Osteoblast (primary cell): ENCODE measurements at regions not wholly inside any gene's neighbourhood (a gene's known extent, or its start where the extent isn't known, plus 50 kb on each side); places are given as distances from the start of the nearest gene placed in this dataset.

Experiments used
- DNase-seq: peaks from one replicate; pipeline ENCODE4 v3.0.0; 2011; ENCODE audit warnings: low spot score, mixed read lengths; ENCODE audit not compliant: insufficient read length; ENCODE audit errors: missing footprints
- H2AFZ ChIP-seq: 2 replicates; pipeline ENCODE4 v1.6.0; 2011; ENCODE audit warnings: mild to moderate bottlenecking, low read length
- H3K27ac ChIP-seq: 2 replicates; pipeline ENCODE4 v1.5.1; 2011; ENCODE audit warnings: mild to moderate bottlenecking, low read depth, low read length, moderate library complexity
- H3K27me3 ChIP-seq: 2 replicates; pipeline ENCODE4 v1.6.0; 2012; ENCODE audit warnings: mild to moderate bottlenecking, control low read depth, inconsistent platforms, low read length, moderate library complexity; ENCODE audit not compliant: insufficient read depth
- H3K36me3 ChIP-seq: 2 replicates; pipeline ENCODE4 v1.5.1; 2011; ENCODE audit warnings: mild to moderate bottlenecking, low read length, control low read depth, moderate library complexity; ENCODE audit not compliant: insufficient read depth
- H3K4me1 ChIP-seq: 2 replicates; pipeline ENCODE4 v1.5.1; 2011; ENCODE audit warnings: mild to moderate bottlenecking, low read length, control low read depth, moderate library complexity; ENCODE audit not compliant: insufficient read depth
- H3K4me2 ChIP-seq: 2 replicates; pipeline ENCODE4 v1.6.0; 2011; ENCODE audit warnings: mild to moderate bottlenecking, low read length; ENCODE audit not compliant: insufficient read depth
- H3K4me3 ChIP-seq: fragments of 200-600 bp; sonication (generic); 3 replicates; pipeline ENCODE4 v1.5.1; 2012; ENCODE audit warnings: mild to moderate bottlenecking, low read length, inconsistent platforms; ENCODE audit not compliant: insufficient read depth
- H3K79me2 ChIP-seq: 2 replicates; pipeline ENCODE4 v1.6.0; 2012; ENCODE audit warnings: mild to moderate bottlenecking, low read length, control low read depth, inconsistent platforms; ENCODE audit not compliant: insufficient read depth
- H3K9me3 ChIP-seq: 2 replicates; pipeline ENCODE4 v1.5.1; 2011; ENCODE audit warnings: low read depth, low read length, control low read depth
- H4K20me1 ChIP-seq: 2 replicates; pipeline ENCODE4 v1.6.0; 2012; ENCODE audit warnings: mild to moderate bottlenecking, low read length, control low read depth; ENCODE audit not compliant: insufficient read depth
- TF ChIP-seq, protein P1 (sequence below): IDR thresholded peaks from 2 replicates; pipeline ENCODE4 v1.5.1; 2011; ENCODE audit warnings: mild to moderate bottlenecking, low read depth, low read length, moderate library complexity; ENCODE audit errors: extremely low read depth

DNA sequence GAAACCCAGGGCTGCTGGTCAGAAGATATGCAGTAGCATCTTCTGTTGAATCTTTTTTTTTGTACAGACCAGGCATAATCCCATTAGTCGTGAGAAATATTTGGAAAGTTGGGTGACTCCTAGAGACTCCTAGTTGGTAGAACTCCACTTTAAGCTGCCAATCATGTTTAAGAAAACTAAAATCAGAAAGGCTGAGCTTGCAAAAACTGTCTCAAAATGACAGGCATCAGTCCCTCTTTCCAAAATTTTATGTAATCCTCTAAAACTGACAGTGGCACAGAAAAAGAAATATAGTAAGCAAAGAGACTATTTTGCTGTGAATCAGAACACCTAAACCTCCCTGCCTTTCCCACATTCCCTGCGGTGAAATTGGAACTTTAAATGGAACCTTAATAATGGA, 568.5 kb downstream of the CCSER2 start:
- no peak for DNase-seq
- H3K27ac ChIP-seq, result no peak overlapping the region

DNA sequence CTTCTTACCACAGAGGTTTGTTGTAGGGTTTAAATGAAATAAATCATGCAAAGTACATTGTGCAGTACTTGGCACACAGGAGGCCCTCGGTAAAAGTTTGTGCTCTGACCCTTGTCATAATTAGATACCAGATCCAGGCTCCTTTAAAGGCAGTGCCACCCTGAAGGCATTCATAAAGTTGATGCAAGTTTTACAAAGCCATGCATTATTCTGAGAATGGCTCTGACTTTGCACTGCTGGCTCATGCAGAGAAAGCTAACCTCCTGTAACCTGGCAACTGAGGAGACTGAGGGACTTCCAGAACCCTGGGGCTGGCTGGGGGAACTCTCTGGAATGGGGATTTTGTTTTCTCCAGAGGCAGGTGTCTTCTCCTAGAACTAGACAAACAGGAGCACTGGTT, 570.9 kb downstream of the CCSER2 start:
- H3K79me2 ChIP-seq, result no peaks in the 10 kb centered on the region
- H3K27ac ChIP-seq, result no peak overlapping the region
- H3K9me3 ChIP-seq, result no peaks in the 10 kb centered on the region
- H2AFZ ChIP-seq, result no peak overlapping the region
- TF ChIP-seq, protein P1, sequence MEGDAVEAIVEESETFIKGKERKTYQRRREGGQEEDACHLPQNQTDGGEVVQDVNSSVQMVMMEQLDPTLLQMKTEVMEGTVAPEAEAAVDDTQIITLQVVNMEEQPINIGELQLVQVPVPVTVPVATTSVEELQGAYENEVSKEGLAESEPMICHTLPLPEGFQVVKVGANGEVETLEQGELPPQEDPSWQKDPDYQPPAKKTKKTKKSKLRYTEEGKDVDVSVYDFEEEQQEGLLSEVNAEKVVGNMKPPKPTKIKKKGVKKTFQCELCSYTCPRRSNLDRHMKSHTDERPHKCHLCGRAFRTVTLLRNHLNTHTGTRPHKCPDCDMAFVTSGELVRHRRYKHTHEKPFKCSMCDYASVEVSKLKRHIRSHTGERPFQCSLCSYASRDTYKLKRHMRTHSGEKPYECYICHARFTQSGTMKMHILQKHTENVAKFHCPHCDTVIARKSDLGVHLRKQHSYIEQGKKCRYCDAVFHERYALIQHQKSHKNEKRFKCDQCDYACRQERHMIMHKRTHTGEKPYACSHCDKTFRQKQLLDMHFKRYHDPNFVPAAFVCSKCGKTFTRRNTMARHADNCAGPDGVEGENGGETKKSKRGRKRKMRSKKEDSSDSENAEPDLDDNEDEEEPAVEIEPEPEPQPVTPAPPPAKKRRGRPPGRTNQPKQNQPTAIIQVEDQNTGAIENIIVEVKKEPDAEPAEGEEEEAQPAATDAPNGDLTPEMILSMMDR, result no peak
- H3K4me3 ChIP-seq, result no peak overlapping the region
- no peaks in the 10 kb centered on the region for H3K27me3 ChIP-seq
- H4K20me1 ChIP-seq, result no peaks in the 10 kb centered on the region
- no peaks in the 10 kb centered on the region for H3K4me1 ChIP-seq
- H3K4me2 ChIP-seq, result no peak overlapping the region
- H3K36me3 ChIP-seq, result no peaks in the 10 kb centered on the region
- no peak for DNase-seq

More for the DNA sequence above, 568.5 kb downstream of the CCSER2 start:
- Histone ChIP-seq H3K79me2 (no peaks in the 10 kb centered on the region), H3K36me3 (no peaks in the 10 kb centered on the region), H3K9me3 (no peaks in the 10 kb centered on the region), H3K4me2 (no peak overlapping the region), H3K4me3 (no peak overlapping the region), H3K27me3 (no peaks in the 10 kb centered on the region), H4K20me1 (no peaks in the 10 kb centered on the region), H2AFZ (no peak overlapping the region), H3K4me1 (no peaks in the 10 kb centered on the region)
- TF ChIP-seq, protein P1, result no peak

DNA sequence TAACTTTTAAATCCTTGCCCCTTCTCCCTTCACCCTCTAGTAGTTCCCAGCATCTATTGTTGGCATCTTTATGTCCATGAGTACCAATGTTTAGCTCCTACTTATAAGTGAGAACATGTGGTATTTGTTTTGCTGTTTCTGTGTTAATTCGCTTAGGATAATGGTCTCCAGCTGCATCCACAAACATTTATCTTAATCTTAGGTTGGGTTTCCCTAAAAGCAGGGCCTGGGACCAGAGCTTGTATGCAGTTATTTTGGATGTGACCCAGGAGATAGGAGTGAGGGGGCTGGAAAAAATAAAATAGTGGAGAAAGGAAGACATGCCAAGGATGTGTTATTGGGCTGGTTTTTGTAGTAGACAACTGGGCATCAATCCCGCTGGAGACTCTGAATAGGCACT, 571.8 kb downstream of the CCSER2 start:
- H3K27ac ChIP-seq, result no peak overlapping the region
- no peaks in the 10 kb centered on the region for H3K36me3 ChIP-seq
- no peak overlapping the region for H3K4me3 ChIP-seq
- H3K4me2 ChIP-seq, result no peak overlapping the region
- no peak for DNase-seq
- TF ChIP-seq, protein P1, result no peak
- H3K9me3 ChIP-seq, result no peaks in the 10 kb centered on the region
- H4K20me1 ChIP-seq, result no peaks in the 10 kb centered on the region
- H3K4me1 ChIP-seq, result no peaks in the 10 kb centered on the region
- H3K79me2 ChIP-seq, result no peaks in the 10 kb centered on the region
- no peaks in the 10 kb centered on the region for H3K27me3 ChIP-seq
- H2AFZ ChIP-seq, result no peak overlapping the region

DNA sequence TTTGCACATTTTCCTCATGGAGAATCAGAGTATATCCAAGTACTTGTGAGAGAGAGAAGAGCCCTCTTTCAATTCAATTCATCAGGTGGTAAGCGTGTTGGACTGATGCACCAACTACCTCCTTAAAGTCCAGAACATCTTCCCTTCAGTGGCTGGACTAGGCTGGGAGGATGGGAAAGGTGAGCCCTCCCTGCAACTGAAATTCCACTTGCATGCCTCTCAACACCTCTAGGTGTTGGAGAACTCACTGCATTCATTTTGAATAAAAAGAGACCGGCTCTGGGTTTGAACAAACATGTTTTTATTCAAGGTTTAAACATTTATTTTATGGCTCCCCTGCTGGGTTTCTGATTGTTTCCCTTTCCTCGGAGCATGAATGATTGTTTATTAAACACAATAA, 573.5 kb downstream of the CCSER2 start:
- Histone ChIP-seq H3K27ac (no peak overlapping the region), H4K20me1 (no peaks in the 10 kb centered on the region), H3K4me1 (no peaks in the 10 kb centered on the region), H3K9me3 (no peaks in the 10 kb centered on the region), H2AFZ (no peak overlapping the region), H3K4me2 (no peak overlapping the region), H3K4me3 (no peak overlapping the region), H3K27me3 (no peaks in the 10 kb centered on the region), H3K79me2 (no peaks in the 10 kb centered on the region), H3K36me3 (no peaks in the 10 kb centered on the region)
- TF ChIP-seq, protein P1, result no peak
- no peak for DNase-seq
